ENCODE measurements at regions not wholly inside any gene's neighbourhood (a gene's known extent, or its start where the extent isn't known, plus 50 kb on each side); places are given as distances from the start of the nearest gene placed in this dataset.

DNA sequence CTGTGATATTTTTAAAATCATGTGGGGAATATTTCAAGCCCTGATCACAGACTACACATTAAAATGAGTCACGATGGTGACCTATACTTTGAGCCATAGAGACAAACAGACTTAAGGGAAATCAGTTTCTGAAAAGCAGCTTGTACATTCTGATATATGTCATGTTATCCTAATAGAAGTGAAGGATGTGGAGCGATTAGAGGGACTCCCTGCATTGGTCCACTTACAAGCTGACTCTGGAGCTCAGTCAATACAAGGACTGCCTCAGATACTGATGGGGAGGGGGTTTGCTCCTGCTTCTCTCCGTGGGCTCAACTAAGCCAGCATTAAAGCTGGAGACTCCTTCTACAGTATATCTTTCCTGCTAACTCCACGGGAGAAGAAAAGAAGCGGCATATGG lies 173.5 kb downstream of the ALG10B start:
- TF ChIP-seq, protein P1, sequence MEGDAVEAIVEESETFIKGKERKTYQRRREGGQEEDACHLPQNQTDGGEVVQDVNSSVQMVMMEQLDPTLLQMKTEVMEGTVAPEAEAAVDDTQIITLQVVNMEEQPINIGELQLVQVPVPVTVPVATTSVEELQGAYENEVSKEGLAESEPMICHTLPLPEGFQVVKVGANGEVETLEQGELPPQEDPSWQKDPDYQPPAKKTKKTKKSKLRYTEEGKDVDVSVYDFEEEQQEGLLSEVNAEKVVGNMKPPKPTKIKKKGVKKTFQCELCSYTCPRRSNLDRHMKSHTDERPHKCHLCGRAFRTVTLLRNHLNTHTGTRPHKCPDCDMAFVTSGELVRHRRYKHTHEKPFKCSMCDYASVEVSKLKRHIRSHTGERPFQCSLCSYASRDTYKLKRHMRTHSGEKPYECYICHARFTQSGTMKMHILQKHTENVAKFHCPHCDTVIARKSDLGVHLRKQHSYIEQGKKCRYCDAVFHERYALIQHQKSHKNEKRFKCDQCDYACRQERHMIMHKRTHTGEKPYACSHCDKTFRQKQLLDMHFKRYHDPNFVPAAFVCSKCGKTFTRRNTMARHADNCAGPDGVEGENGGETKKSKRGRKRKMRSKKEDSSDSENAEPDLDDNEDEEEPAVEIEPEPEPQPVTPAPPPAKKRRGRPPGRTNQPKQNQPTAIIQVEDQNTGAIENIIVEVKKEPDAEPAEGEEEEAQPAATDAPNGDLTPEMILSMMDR (IDR thresholded peaks at IDR 0.05; ENCODE audit: low read depth, low read length) = no peak
- TF ChIP-seq POLR2A (IDR thresholded peaks at IDR 0.05; ENCODE audit: extremely low read depth, insufficient read length) = no peak
- TF ChIP-seq, protein P2, sequence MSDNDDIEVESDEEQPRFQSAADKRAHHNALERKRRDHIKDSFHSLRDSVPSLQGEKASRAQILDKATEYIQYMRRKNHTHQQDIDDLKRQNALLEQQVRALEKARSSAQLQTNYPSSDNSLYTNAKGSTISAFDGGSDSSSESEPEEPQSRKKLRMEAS (IDR thresholded peaks at IDR 0.05; ENCODE audit: low read depth, low read length) = no peak
- TF ChIP-seq MYC (IDR thresholded peaks at IDR 0.05; ENCODE audit: low read depth, low read length) = no peak
